Ovary (tissue), 3 donors: ENCODE measurements at regions not wholly inside any gene's neighbourhood (a gene's known extent, or its start where the extent isn't known, plus 50 kb on each side); places are given as distances from the start of the nearest gene placed in this dataset.

Experiments
- CTCF ChIP-seq, 3 donors: fragments of 450-650 bp in 2 of 3; fragments of 200-600 bp in 1 of 3; IDR thresholded peaks; one replicate each; pipeline versions ENCODE4 v1.5.1 to v1.8.0; 2016 to 2022; ENCODE audit warnings: antibody characterized with exemption in 3 of 3, mild to moderate bottlenecking in 1 of 3
- POLR2A ChIP-seq: fragments of 450-650 bp; IDR thresholded peaks from one replicate; pipeline ENCODE4 v1.6.1; 2017; ENCODE audit warnings: antibody characterized with exemption, mild to moderate bottlenecking, moderate library complexity
- donor health status: DM: no; HTN: no; CAD: no.

GRCh38 chr13:44311011-44311780 is 62.4 kb upstream of the SERP2 start:
- TF ChIP-seq POLR2A (no peak), CTCF (IDR thresholded peaks at IDR 0.05) (no peak)
